NCI-H82 (cell line): ENCODE measurements at regions not wholly inside any gene's neighbourhood (a gene's known extent, or its start where the extent isn't known, plus 50 kb on each side); places are given as distances from the start of the nearest gene placed in this dataset.
A peak's percentile ranks its signal among the peaks of the same experiment; 100 is the strongest.
"Not testable (repeated sequence)": the region's sequence is repeated elsewhere in the genome, so short reads cannot be mapped to it uniquely, and the experiment has no call there.

Source experiments
- DNase-seq: peaks from one replicate; lab custom pipeline; 2025; lab: John Stamatoyannopoulos, UW

- DNase-seq, result no peak
Observed at GRCh38 chr12:116361414-116362223, 84.1 kb upstream of the MED13L start.

DNA sequence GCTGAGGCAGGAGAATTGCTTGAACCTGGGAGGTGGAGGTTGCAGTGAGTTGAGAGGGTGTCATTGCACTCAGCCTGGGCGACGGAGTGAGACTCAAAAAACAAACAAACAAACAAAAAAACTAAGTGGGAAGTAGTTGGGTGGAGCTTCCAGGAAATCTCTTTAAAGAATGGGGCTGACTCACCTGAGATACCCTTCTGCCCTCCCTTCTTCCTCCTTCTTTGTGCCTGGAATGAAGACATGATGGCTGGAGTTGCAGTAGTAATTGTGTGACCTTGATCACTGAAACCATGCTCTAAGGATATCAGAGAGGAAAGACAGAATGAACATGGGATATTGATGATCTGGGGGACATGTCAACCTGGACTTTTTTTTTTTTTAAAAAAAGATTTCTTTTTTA is 87.6 kb upstream of the MED13L start:
- DNase-seq, result no peak

DNA sequence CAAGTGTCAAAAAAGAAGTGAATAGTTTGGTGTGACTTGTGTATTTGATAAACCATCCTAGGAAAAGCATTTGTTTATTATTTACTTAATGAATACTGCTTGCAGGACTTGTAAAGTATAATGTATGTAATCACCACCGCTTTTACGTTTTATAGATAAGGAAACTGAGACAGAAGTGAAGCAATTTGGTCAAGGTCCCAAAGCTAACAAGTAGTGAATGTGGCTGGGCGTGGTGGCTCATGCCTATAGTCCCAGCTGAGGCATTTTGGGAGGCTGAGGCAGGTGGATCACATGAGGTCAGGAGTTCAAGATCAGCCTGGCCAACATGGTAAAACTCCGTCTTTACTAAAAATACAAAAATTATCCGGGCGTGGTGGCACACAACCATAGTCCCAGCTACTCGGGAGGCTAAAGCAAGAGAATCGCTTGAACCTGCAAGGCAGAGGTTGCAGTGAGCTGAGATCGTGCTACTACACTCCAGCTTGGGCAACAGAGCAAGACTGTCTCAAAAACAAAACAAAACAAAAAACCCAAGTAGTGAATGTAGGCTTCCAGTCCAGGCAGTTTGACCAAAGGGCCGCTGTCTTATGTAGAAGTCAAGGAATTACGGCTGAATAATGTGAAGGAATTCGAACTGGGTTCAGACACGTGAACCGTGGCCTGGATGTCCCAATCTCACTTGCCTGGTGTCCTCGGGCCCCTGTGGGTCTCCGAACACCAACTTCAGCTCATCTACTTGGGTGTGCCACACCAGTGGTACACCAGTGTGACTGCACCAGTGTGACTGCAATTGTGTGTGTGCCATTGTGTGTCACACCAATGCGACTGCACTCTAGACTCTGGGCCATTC is 88.3 kb upstream of the MED13L start:
- no peak for DNase-seq

DNA sequence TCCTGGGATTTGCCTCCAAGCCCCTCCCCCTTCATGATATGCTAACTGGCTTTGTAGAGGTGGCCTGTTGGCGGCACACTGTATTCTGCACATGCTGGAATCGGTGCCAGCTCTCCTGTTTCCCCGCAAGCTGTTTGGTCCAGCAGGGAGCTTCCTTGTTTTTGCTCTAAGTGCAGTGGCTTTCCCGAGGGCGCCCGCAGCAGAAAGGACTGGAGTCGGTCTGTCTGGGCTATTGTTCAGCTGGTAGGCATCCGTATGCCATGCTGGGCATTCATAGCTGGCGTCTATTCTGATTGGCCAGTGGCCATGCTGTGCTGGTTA is 88.9 kb upstream of the MED13L start:
- peak; percentile 53 for DNase-seq

- no peak for DNase-seq
Observed at GRCh38 chr12:116366824-116367223, 89.3 kb upstream of the MED13L start.

- no peak for DNase-seq
Observed at GRCh38 chr12:116368196-116369194, 91.0 kb upstream of the MED13L start.

- no peak for DNase-seq
Observed at GRCh38 chr12:116370004-116370404, 92.5 kb upstream of the MED13L start.

DNA sequence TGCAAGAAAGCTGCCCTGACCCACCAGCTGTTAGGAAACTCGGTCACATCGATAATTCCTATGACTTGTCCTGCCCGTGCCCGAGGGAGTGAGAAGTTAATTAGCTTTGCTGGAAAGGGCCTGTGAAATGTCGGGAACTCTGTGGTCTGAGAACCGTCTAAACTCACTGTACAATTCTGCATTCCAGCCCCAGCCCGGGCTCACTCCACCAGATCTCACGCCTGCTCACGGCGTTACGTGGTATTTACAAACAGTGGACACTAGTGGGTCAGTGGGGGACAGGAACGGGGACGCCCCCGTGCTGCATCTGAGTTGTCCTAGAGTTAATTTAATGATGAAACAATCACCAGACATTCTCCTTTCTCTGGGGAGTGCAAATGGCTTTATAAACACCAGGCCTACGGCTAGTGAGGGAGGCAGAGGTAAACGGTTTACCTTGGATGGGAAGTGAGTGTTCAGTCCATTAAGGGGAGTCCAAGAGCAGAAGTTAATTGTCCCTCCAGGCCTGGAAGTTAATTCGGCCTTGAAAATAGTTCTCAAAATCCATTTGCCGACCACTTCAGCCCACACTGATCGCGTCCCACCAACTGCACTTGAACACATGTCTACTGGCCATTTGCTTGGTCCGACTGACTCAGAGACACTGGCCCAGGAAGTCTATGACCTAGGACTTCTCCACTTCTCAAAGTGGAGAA is 93.5 kb upstream of the MED13L start:
- peak; percentile 26 for DNase-seq

- DNase-seq, result no peak
Observed at GRCh38 chr12:116372815-116373214, 95.3 kb upstream of the MED13L start.

- no peak for DNase-seq
Observed at GRCh38 chr12:116373572-116374206, 96.2 kb upstream of the MED13L start.

GRCh38 chr12:116374207-116374606 is 96.7 kb upstream of the MED13L start:
- DNase-seq, result no peak

- DNase-seq, result no peak
Observed at GRCh38 chr12:116375278-116375842, 97.9 kb upstream of the MED13L start.

- no peak for DNase-seq
Observed at GRCh38 chr12:116376354-116377193, 99.1 kb upstream of the MED13L start.

DNA sequence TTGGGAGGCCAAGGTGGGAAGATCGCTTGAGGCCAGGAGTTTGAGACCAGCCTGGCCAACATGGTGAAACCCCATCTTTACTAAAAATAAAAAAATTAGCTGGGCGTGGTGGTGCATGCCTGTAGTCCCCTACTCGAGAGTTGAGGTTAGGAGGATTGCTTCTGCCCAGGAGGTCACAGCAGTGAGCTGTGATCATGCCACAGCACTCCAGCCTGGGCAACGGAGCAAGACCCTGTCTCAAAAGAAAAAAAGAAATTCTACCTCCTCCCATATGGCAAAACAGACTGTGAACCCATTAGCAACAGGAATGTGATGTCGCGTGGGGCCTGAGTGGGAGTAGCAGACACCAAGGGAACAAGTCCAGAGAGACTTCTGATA is 99.7 kb upstream of the MED13L start:
- DNase-seq, result not testable (repeated sequence)

- DNase-seq, result no peak
Observed at GRCh38 chr12:116378002-116378401, 100.5 kb upstream of the MED13L start.

DNA sequence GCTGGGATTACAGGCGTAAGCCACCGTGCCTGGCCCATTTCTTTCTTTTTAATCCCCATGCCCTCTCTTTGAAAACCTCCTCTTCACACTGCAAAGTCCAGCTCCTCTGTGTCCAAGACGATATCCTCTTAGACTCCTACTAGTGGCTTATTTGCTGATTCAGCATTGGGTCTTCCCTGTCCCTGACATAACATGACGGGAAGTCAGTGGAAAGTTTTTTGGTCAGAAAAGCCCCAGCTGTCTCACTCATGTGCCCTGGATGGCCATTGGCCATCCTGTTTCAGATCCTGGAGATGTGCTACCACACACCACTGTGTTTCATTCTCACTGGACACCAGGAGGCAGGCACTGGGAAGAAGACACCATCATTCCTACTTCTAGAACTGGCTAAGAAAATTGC is 102.6 kb upstream of the MED13L start:
- no peak for DNase-seq

DNA sequence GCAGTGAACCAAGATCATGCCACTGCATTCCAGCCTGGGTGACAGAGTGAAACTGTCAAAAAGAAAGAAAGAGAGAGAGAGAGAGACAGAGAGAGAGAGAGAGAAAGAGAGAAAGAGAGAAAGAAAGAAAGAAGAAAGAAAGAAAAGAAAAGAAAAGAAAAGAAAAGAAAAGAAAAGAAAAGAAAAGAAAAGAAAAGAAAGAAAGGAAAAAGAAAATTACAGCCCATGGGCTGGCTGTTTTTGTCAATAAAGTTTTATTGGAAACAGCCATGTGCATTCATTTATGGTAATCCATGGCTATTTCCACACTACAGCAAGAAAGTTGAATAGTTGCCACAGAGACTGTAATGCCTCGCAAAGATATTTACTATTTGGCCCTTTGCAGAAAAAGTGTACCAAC is 103.2 kb upstream of the MED13L start:
- not testable (repeated sequence) for DNase-seq

DNA sequence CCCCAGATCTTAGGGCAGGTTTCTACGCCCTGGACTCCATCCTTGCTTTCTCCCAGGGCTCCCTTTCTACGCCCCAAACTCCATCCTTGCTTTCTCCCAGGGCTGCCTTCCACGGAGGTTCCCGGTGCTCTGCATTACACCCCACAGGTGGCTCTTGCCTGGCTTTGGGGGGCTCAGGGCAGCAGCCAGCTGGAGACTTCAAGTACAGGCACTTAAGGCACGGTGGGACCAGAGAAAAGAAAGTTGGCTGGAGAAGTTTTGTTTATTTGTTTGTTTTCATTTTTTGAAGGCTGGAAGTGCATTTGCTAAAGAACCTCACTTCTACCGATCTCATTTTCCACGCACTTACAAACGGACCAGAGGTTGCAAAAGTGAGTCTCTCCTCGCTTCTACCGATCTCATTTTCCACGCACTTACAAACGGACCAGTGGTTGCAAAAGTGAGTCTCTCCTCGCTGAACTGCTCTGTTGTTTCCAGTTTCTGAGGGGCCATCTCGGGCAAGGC is 103.8 kb upstream of the MED13L start:
- no peak for DNase-seq
